ENCODE measurements at regions not wholly inside any gene's neighbourhood (a gene's known extent, or its start where the extent isn't known, plus 50 kb on each side); places are given as distances from the start of the nearest gene placed in this dataset.

DNA sequence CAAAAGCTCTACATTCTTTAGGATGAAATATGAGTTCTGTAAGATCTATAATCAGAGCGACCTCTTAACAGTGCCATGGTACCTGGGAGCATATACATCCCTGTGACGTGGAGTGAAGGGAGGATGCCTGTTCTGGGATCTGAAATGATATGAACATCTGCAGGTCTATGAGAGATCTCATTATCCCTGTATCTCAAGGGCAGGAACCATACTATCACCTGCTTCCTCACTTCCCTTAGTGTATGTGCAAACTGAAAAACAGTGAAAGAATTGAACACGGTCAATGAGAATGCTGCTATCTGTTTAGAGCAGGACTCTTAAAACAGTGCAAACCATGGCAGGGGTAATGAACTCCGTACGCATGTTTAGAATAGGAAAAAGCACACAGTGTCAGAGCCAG lies 364.0 kb downstream of the LPIN1 start:
- TF ChIP-seq, protein P1, sequence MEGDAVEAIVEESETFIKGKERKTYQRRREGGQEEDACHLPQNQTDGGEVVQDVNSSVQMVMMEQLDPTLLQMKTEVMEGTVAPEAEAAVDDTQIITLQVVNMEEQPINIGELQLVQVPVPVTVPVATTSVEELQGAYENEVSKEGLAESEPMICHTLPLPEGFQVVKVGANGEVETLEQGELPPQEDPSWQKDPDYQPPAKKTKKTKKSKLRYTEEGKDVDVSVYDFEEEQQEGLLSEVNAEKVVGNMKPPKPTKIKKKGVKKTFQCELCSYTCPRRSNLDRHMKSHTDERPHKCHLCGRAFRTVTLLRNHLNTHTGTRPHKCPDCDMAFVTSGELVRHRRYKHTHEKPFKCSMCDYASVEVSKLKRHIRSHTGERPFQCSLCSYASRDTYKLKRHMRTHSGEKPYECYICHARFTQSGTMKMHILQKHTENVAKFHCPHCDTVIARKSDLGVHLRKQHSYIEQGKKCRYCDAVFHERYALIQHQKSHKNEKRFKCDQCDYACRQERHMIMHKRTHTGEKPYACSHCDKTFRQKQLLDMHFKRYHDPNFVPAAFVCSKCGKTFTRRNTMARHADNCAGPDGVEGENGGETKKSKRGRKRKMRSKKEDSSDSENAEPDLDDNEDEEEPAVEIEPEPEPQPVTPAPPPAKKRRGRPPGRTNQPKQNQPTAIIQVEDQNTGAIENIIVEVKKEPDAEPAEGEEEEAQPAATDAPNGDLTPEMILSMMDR (IDR thresholded peaks at IDR 0.05; ENCODE audit: borderline replicate concordance) = no peak
- Histone ChIP-seq H3K36me3 (no peaks in the 10 kb centered on the region), H3K27ac (replicated peaks) (no peak overlapping the region), H3K4me3 (no peak overlapping the region), H3K27me3 (ENCODE audit: low read depth) (no peaks in the 10 kb centered on the region), H3K9me3 (replicated peaks) (no peaks in the 10 kb centered on the region), H3K4me1 (peaks cover 21% of the 10 kb centered on the region)
- DNase-seq = no peak
- intact Hi-C loops (cut with micrococcal nuclease) = no loop called here

DNA sequence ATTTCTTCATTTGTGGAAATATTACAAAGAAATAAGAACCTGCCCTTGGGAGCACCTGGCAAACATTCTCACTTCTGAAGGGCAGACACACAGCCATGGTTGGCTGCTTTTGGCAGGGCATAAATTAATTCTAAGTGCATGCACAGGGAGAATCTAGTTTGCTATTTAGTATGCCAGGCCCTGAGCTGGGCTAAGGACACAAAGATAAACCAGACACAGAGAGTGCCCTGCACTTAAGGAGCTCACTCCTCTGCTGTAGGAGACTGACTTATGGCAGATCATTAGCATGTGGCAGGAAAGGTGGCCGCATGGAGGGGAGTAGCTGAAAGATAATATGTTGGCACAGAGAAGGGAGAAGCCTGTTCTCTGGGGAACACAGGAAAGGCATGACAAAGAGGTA lies 367.0 kb downstream of the LPIN1 start:
- peaks cover 1% of the 10 kb centered on the region for H3K4me1 ChIP-seq
- TF ChIP-seq, protein P1 (IDR thresholded peaks at IDR 0.05; ENCODE audit: borderline replicate concordance) = no peak
- H3K27ac ChIP-seq (replicated peaks) = no peak overlapping the region
- H3K9me3 ChIP-seq (replicated peaks) = no peaks in the 10 kb centered on the region
- no peak overlapping the region for H3K4me3 ChIP-seq
- intact Hi-C loops (cut with micrococcal nuclease) = no loop called here
- no peak for DNase-seq
- no peaks in the 10 kb centered on the region for H3K27me3 ChIP-seq (ENCODE audit: low read depth)
- H3K36me3 ChIP-seq = no peaks in the 10 kb centered on the region

DNA sequence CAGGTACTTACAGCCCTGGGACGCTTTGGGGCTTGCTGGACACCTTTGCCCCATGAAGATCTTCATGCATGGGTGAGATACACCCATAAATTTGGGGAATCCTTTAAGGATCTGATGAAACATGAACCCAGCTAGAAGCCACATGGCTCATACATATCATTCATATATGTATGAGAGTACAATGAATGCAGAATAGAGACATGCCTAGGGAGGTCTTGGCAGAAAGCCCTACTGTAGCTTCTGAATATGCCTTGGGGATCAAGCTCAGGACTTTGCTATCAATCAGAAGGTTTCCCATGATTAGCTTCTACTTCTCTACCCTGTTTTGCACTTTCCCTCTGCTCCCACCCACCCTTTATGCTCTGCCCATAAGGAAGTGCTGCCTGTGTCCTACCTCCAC lies 368.4 kb downstream of the LPIN1 start:
- no peak for DNase-seq

DNA sequence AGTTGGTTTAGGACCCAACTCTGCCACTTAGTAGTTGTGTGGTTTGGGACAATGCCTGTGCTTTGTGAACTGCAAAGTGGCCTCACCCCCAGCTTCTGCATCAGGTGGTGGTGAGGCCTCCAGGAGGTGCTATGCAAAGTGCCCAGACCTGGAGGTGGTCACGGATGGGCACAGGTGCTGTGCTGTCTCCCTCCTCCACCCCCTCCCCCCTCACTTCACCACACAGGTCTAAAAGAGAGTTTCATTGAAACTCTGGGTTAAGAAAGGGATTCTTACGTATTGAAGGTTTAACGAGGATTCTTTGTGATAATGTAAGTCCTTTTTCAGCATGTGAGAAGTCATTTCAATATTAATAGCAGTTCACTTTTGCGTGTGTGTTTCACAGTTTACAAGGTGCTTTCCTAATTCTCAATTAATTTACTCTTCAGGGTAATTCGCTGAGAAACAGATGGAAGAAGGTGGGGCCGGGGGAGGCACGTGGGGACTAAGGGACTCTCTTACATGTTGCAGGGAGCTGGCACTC lies 369.9 kb downstream of the LPIN1 start:
- Histone ChIP-seq H3K27me3 (ENCODE audit: low read depth) (no peaks in the 10 kb centered on the region), H3K4me1 (no peaks in the 10 kb centered on the region), H3K4me3 (no peak overlapping the region), H3K9me3 (replicated peaks) (no peaks in the 10 kb centered on the region), H3K36me3 (no peaks in the 10 kb centered on the region), H3K27ac (replicated peaks) (no peak overlapping the region)
- no peak for DNase-seq
- TF ChIP-seq, protein P1 (IDR thresholded peaks at IDR 0.05; ENCODE audit: borderline replicate concordance) = no peak
- intact Hi-C loops (cut with micrococcal nuclease) = no loop called here

More for the DNA sequence above, 368.4 kb downstream of the LPIN1 start:
- TF ChIP-seq, protein P1 (IDR thresholded peaks at IDR 0.05; ENCODE audit: borderline replicate concordance) = no peak
- Histone ChIP-seq H3K27me3 (ENCODE audit: low read depth) (no peaks in the 10 kb centered on the region), H3K4me1 (no peaks in the 10 kb centered on the region), H3K9me3 (replicated peaks) (no peaks in the 10 kb centered on the region), H3K36me3 (no peaks in the 10 kb centered on the region), H3K27ac (replicated peaks) (no peak overlapping the region), H3K4me3 (no peak overlapping the region)
- intact Hi-C loops (cut with micrococcal nuclease) = no loop called here

DNA sequence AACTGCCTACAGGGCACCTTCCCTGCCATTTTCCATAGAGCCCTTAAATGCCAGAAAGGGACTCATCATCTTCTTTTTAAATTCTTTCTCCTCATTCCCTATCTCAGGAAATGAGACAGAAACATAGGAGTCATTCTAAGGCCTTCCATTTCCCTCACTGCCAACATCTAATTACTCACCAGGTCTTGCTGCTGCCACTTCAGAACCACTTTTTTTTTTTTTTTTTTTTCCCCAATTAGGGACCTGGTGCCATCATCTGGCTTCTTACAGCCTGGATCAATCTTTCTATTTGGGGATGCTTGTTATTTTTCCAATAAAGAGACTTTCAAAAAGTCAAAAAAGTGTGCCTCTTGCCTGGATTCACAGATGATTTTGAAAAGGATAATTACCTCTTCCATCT lies 373.4 kb downstream of the LPIN1 start:
- TF ChIP-seq, protein P1 (IDR thresholded peaks at IDR 0.05; ENCODE audit: borderline replicate concordance) = no peak
- H3K4me3 ChIP-seq = no peak overlapping the region
- H3K9me3 ChIP-seq (replicated peaks) = no peaks in the 10 kb centered on the region

More for the DNA sequence above, 373.4 kb downstream of the LPIN1 start:
- Histone ChIP-seq H3K36me3 (no peaks in the 10 kb centered on the region), H3K27ac (replicated peaks) (no peak overlapping the region), H3K4me1 (no peaks in the 10 kb centered on the region), H3K27me3 (ENCODE audit: low read depth) (no peaks in the 10 kb centered on the region)
- no peak for DNase-seq
- intact Hi-C loops (cut with micrococcal nuclease) = no loop called here

Data from left ventricle myocardium inferior (tissue), 1 donor.